Epithelial cell of proximal tubule (primary cell): ENCODE measurements at regions not wholly inside any gene's neighbourhood (a gene's known extent, or its start where the extent isn't known, plus 50 kb on each side); places are given as distances from the start of the nearest gene placed in this dataset.
A peak's percentile ranks its signal among the peaks of the same experiment; 100 is the strongest.

Source experiments
- DNase-seq: peaks from one replicate; pipeline ENCODE4 v3.0.0-alpha.2; 2011; ENCODE audit warnings: low read depth
- H3K4me3 ChIP-seq: 2 replicates; pipeline ENCODE4 v1.5.1; 2011; ENCODE audit warnings: low read depth, mild to moderate bottlenecking, low read length
- TF ChIP-seq, protein P1 (sequence below): conservative IDR thresholded peaks from 2 replicates; pipeline ENCODE4 v1.5.1; 2012; ENCODE audit warnings: low read depth, mild to moderate bottlenecking, low read length

DNA sequence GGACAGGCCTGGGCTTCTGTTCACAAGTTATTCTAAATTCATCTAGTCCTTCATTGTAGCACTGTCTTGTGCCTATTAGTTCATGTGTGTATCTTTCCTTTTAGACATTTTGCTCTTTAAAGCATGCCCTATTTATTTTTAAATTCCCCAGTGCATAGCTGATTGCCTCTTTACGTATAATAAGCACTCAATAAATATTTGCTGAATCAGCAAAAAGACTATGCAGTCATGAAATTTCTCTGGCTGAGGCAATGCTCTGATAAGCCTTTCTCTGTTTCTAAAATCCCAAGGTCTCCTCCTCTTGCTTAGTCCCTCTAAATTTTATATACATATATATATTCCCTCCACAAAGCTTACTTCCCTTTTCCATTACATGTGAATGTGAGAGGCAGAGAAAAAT is 315.9 kb upstream of the PCSK5 start:
- TF ChIP-seq, protein P1, sequence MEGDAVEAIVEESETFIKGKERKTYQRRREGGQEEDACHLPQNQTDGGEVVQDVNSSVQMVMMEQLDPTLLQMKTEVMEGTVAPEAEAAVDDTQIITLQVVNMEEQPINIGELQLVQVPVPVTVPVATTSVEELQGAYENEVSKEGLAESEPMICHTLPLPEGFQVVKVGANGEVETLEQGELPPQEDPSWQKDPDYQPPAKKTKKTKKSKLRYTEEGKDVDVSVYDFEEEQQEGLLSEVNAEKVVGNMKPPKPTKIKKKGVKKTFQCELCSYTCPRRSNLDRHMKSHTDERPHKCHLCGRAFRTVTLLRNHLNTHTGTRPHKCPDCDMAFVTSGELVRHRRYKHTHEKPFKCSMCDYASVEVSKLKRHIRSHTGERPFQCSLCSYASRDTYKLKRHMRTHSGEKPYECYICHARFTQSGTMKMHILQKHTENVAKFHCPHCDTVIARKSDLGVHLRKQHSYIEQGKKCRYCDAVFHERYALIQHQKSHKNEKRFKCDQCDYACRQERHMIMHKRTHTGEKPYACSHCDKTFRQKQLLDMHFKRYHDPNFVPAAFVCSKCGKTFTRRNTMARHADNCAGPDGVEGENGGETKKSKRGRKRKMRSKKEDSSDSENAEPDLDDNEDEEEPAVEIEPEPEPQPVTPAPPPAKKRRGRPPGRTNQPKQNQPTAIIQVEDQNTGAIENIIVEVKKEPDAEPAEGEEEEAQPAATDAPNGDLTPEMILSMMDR = no peak
- no peak overlapping the region for H3K4me3 ChIP-seq
- DNase-seq = no peak

DNA sequence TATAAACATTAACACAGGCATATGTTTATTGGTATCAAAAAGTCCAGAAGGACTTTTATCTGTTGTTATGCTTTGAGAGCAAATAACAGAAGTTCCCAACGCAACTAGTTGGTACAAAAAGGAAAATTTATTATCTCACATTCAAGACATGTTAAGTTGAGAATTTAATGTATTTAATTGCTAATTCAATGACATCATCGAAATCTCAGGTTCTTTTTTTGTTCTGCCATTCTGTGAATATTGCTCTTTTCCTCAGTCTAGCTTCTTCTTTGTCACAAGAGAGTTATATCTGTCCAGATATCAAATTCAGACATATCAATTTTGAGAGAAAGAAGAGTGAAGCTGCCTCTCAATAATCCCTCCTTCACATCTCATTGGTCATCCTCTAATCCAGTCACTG is 307.6 kb upstream of the PCSK5 start:
- DNase-seq = no peak
- H3K4me3 ChIP-seq = no peak overlapping the region
- TF ChIP-seq, protein P1 = no peak

DNA sequence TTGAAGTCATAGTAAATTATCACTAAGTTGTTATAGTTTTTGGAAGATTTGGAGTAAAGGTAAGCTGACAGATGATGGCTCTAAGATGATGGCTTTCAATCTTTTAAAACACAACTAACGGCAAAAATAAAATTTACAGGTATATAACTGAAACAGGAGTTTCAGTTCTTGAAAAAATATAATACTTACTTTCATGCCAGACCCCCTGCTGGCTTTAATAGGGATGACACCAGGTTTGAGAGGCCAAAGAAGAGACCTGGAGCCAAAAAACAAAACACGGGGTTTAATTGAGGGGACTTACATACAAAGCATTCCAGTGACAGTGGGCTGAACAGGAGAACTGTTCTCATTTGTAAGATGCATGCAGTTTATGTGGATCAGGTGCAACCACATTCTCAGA is 301.7 kb upstream of the PCSK5 start:
- TF ChIP-seq, protein P1 = peak; percentile 59
- DNase-seq = no peak
- H3K4me3 ChIP-seq = no peak overlapping the region

DNA sequence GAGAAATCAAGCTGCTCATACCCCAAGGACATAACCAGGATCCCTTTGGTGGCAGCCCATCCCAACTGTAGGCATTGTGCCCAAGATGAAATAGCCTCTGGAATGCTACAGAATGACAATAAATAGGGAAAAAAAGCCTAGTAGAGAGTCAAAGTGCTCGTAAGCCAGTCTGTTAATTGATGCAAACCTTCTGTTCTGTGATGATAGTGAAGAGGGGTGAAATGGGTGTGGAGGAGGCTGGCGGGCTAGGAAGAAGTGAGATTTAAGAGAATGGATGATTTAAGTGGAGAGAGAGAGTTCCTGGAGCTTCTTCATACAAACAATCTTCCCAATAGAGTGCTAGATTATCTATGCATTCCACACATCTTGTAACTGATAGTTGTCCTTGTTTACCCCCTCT is 301.0 kb upstream of the PCSK5 start:
- TF ChIP-seq, protein P1 = no peak
- H3K4me3 ChIP-seq = no peak overlapping the region
- no peak for DNase-seq

DNA sequence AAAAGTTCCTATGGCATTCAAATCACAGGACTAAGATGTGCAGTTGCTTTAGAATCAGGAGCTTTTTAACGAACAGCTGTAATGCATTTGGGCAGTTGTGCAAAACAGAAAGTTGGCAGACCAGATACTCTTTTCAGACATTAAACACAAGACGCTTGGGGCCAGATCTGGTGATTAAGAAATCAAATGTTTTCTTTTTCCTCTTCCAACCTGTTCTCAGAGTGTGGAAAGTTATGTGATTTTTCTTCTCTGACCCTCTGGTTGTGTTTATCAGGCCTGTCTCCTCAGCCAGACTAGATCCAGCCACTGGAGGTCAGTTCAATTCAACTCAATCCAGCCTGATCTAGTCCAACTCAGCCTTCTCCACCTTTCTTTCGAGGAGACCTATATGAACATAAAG is 298.5 kb upstream of the PCSK5 start:
- H3K4me3 ChIP-seq = no peak overlapping the region
- TF ChIP-seq, protein P1 = no peak
- no peak for DNase-seq

DNA sequence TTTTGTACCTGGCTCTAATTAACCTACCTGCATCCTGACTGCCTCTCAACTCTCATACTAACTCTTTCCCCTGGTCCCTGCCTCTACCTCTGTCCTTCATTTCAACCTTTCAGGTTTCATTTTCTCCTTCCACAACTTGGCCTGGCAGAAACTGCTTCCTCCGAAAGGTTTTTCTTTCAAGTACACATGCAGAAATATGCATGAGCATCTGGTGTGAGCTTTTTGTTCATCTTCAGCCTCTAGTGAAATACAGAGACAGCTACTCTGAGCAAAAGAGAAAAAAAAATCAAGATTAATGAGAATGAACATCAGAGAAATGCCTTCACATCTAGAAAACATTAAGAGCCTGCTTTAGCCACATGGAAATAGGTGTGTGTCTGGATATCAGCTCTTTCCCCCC is 297.9 kb upstream of the PCSK5 start:
- H3K4me3 ChIP-seq = no peak overlapping the region
- no peak for DNase-seq
- TF ChIP-seq, protein P1 = no peak

DNA sequence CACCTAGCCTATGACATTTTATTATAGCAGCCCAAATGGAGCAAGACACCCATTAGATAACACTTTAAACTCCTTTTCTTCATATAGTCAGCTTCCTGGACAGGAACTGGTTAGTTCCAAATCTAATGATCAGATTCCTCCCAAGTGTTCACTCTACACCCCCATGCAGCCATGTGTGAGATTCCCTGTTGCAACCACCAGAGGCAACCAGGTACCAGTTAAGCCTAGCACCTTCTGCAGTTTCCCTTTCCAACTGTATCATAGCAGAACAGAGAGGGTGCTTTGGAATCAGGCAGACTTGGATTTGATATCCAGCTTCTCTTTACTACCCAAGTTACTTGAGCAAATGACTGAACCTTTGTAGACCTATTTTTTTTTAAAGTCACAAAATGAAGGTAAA is 296.6 kb upstream of the PCSK5 start:
- DNase-seq = no peak
- TF ChIP-seq, protein P1 = peak; percentile 3

More for the DNA sequence above, 296.6 kb upstream of the PCSK5 start:
- no peak overlapping the region for H3K4me3 ChIP-seq
